Fibroblast of lung (primary cell): ENCODE measurements at regions not wholly inside any gene's neighbourhood (a gene's known extent, or its start where the extent isn't known, plus 50 kb on each side); places are given as distances from the start of the nearest gene placed in this dataset.
A peak's percentile ranks its signal among the peaks of the same experiment; 100 is the strongest.

ENCODE experiments used
- DNase-seq, 2 donors: peaks; one replicate each; pipeline versions ENCODE4 v3.0.0 to v3.0.0-alpha.2; 2010; ENCODE audit warnings: low read depth in 2 of 2
- H2AFZ ChIP-seq: 2 replicates; pipeline ENCODE4 v1.5.1; 2012; ENCODE audit warnings: low read length, control low read depth, inconsistent platforms
- H3K27ac ChIP-seq: 2 replicates; pipeline ENCODE4 v1.5.1; 2011; ENCODE audit warnings: low read length, control low read depth; ENCODE audit not compliant: insufficient read depth
- H3K27me3 ChIP-seq: 2 replicates; pipeline ENCODE4 v1.5.1; 2011; ENCODE audit warnings: mild to moderate bottlenecking, low read length; ENCODE audit not compliant: control insufficient read depth, insufficient read depth
- H3K36me3 ChIP-seq: 2 replicates; pipeline ENCODE4 v1.5.1; 2011; ENCODE audit warnings: low read length; ENCODE audit not compliant: control insufficient read depth, insufficient read depth
- H3K4me1 ChIP-seq: 2 replicates; pipeline ENCODE4 v1.5.1; 2011; ENCODE audit warnings: low read length; ENCODE audit not compliant: control insufficient read depth, insufficient read depth; ENCODE audit errors: extremely low read depth
- H3K4me2 ChIP-seq: 2 replicates; pipeline ENCODE4 v1.5.1; 2011; ENCODE audit warnings: low read length, control low read depth; ENCODE audit not compliant: insufficient read depth; ENCODE audit errors: extremely low read depth
- H3K4me3 ChIP-seq, 4 experiments: fragments of 200-600 bp in 1 of 4; sonication (generic) in 1 of 4; replicated peaks in 1 of 4; 2 replicates each; pipeline ENCODE4 v1.5.1; 2011 to 2016; ENCODE audit warnings: low read length in 4 of 4, low read depth in 3 of 4, mild to moderate bottlenecking in 3 of 4, control low read depth in 2 of 4, inconsistent platforms in 1 of 4, mixed read lengths in 1 of 4; ENCODE audit not compliant: insufficient read depth in 1 of 4; ENCODE audit errors: control extremely low read depth in 1 of 4
- H3K79me2 ChIP-seq: 2 replicates; pipeline ENCODE4 v1.5.1; 2012; ENCODE audit warnings: mild to moderate bottlenecking, low read length, inconsistent platforms; ENCODE audit not compliant: control insufficient read depth, insufficient read depth
- H3K9ac ChIP-seq: 2 replicates; pipeline ENCODE4 v1.5.1; 2011; ENCODE audit warnings: mild to moderate bottlenecking, low read length, control low read depth; ENCODE audit not compliant: insufficient read depth
- H3K9me3 ChIP-seq: 2 replicates; pipeline ENCODE4 v1.5.1; 2012; ENCODE audit warnings: low read depth, low read length; ENCODE audit not compliant: control insufficient read depth, insufficient read depth
- H4K20me1 ChIP-seq: 2 replicates; pipeline ENCODE4 v1.5.1; 2011; ENCODE audit warnings: low read length; ENCODE audit not compliant: control insufficient read depth, insufficient read depth; ENCODE audit errors: extremely low read depth
- EZH2 ChIP-seq: IDR thresholded peaks from 2 replicates; pipeline ENCODE4 v1.5.1; 2012; ENCODE audit warnings: low read length, control low read depth, mild to moderate bottlenecking; ENCODE audit errors: missing control alignments
- TF ChIP-seq, protein P1 (sequence below), 2 donors: IDR thresholded peaks in 1 of 2; conservative IDR thresholded peaks in 1 of 2; 1 replicate in 1 of 2; 2 replicates in 1 of 2; pipeline ENCODE4 v1.5.1; 2011 to 2012; ENCODE audit warnings: low read length in 2 of 2, control low read depth in 1 of 2, inconsistent platforms in 1 of 2, low read depth in 1 of 2, mild to moderate bottlenecking in 1 of 2

DNA sequence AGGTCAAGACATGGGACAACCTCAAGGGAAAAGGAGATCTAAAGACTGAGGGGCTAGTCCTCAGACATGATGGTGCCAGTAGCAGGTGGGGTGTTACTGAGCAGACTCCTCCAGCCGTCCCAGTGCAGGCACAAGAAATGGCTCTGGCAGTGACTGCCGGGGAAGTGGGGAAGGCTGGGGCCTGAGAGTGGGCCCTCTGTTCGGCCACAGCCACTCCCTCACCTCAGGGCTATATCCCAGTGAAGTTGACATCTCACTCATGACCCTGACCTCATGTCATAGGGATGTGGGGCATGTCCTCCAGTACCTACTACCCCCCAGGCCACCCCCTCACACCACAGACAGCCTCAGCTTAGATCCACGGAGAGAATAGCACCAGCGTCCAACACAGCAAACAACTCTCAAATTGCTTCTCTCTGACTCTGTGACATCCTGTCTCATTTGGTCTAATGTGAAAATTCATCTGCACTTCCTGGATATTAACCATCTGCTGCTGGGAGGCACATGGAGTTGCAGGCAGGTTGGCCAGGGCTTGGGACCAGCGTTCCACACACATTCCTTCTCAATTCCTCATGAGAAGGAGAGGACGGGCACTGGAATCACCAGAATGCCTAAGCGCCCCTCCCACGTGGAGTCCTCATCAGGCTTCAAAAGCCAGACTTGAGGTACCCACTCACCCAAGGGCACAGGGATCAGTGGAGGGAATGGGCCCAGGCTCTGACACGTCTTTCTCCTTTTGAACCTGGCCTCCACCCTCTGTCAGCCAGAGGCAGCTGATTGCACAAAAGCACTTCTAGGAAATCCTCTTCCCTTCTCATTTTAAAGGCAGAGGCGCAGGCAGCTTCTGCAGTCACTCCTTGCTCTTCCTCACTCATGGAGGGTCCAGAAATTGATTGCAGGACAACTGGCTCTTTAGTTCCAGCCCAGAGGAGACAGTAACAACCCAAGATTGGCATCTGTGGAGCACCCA lies 163.6 kb upstream of the CST7 start:
- Histone ChIP-seq H3K27ac (no peak overlapping the region), H2AFZ (no peak overlapping the region), H3K4me2 (no peak overlapping the region), H3K4me1 (no peaks in the 10 kb centered on the region), H3K9ac (no peak overlapping the region), H4K20me1 (no peaks in the 10 kb centered on the region), H3K79me2 (no peaks in the 10 kb centered on the region), H3K36me3 (no peaks in the 10 kb centered on the region), H3K27me3 (peaks cover 7% of the 10 kb centered on the region), H3K9me3 (no peaks in the 10 kb centered on the region), H3K4me3 (no peak overlapping the region)
- peak; percentile 39 to 90 for DNase-seq
- no peak for TF ChIP-seq EZH2
- TF ChIP-seq, protein P1, sequence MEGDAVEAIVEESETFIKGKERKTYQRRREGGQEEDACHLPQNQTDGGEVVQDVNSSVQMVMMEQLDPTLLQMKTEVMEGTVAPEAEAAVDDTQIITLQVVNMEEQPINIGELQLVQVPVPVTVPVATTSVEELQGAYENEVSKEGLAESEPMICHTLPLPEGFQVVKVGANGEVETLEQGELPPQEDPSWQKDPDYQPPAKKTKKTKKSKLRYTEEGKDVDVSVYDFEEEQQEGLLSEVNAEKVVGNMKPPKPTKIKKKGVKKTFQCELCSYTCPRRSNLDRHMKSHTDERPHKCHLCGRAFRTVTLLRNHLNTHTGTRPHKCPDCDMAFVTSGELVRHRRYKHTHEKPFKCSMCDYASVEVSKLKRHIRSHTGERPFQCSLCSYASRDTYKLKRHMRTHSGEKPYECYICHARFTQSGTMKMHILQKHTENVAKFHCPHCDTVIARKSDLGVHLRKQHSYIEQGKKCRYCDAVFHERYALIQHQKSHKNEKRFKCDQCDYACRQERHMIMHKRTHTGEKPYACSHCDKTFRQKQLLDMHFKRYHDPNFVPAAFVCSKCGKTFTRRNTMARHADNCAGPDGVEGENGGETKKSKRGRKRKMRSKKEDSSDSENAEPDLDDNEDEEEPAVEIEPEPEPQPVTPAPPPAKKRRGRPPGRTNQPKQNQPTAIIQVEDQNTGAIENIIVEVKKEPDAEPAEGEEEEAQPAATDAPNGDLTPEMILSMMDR (conservative IDR thresholded peaks at IDR 0.05 in 1 of 2, IDR thresholded peaks at IDR 0.05 in 1 of 2; ENCODE audit: low read depth in 1 of 2, low read length in 2 of 2), result no peak

DNA sequence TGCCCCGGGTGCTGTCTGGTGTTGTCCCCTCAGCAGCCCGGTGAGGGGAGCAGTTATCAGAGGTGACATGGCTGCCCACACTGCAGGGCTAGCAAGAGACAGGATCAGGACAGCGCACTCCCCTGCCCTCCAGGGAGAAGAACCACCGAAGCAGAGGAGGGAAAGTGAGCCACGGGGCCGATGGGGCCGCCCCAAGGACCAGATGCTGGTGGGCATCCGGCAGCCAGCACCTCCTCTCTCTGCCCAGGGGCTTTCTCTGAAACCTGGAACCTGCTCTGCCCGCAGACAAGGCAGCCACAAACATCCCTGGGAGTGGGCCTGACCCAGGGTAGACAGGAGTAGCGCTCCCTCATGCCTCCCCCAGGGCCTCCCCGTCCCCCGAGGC lies 163.0 kb upstream of the CST7 start:
- Histone ChIP-seq H3K9me3 (no peaks in the 10 kb centered on the region), H3K36me3 (no peaks in the 10 kb centered on the region), H3K4me3 (no peak overlapping the region), H3K4me2 (no peak overlapping the region), H3K9ac (no peak overlapping the region), H3K79me2 (no peaks in the 10 kb centered on the region), H3K27me3 (peaks cover 6% of the 10 kb centered on the region), H3K27ac (no peak overlapping the region), H4K20me1 (no peaks in the 10 kb centered on the region), H2AFZ (no peak overlapping the region), H3K4me1 (no peaks in the 10 kb centered on the region)
- TF ChIP-seq, protein P1 (conservative IDR thresholded peaks at IDR 0.05 in 1 of 2, IDR thresholded peaks at IDR 0.05 in 1 of 2; ENCODE audit: low read depth in 1 of 2, low read length in 2 of 2), result no peak
- TF ChIP-seq EZH2, result no peak
- DNase-seq, result no peak

DNA sequence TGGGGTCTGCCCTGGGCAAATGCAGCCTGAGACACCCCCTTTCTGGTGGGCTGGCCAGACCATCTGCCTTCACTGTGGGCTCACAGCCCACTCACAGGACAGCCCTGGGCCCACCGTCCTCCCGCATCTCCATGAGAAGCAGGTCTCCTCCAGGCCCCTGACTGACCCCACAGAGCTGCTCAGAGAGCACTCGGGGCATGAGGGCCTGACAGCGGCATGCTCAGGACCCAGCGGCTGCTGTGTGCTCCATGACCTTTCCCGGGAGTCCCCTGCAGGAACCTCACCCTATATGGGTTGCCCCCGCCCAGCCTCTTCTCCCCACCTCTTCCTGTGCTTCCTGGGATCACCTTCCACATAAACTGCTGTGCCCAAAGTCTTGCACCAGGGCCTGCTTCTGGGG lies 162.4 kb upstream of the CST7 start:
- Histone ChIP-seq H3K4me1 (no peaks in the 10 kb centered on the region), H3K9me3 (no peaks in the 10 kb centered on the region), H3K36me3 (no peaks in the 10 kb centered on the region), H3K4me3 (no peak overlapping the region), H3K79me2 (no peaks in the 10 kb centered on the region), H3K27ac (no peak overlapping the region), H3K27me3 (peaks cover 5% of the 10 kb centered on the region), H4K20me1 (no peaks in the 10 kb centered on the region), H2AFZ (no peak overlapping the region), H3K4me2 (no peak overlapping the region), H3K9ac (no peak overlapping the region)
- no peak for DNase-seq
- no peak for TF ChIP-seq EZH2
- TF ChIP-seq, protein P1 (conservative IDR thresholded peaks at IDR 0.05 in 1 of 2, IDR thresholded peaks at IDR 0.05 in 1 of 2; ENCODE audit: low read depth in 1 of 2, low read length in 2 of 2), result no peak
